Trophoblast cell (in vitro differentiated cells and primary cell): ENCODE measurements at regions not wholly inside any gene's neighbourhood (a gene's known extent, or its start where the extent isn't known, plus 50 kb on each side); places are given as distances from the start of the nearest gene placed in this dataset.

Experiments used
- DNase-seq, 2 donors: peaks; one replicate each; pipeline ENCODE4 v3.0.0-alpha.2; 2016
- H2AFZ ChIP-seq: 2 replicates; pipeline ENCODE4 v1.6.1; 2013; ENCODE audit warnings: low read length, moderate library complexity, mild to moderate bottlenecking; ENCODE audit not compliant: insufficient read depth, poor library complexity
- H2AK5ac ChIP-seq: 2 replicates; pipeline ENCODE4 v1.6.1; 2013; ENCODE audit warnings: mild to moderate bottlenecking, low read length
- H2BK120ac ChIP-seq: 2 replicates; pipeline ENCODE4 v1.6.1; 2013; ENCODE audit warnings: low read length, mild to moderate bottlenecking, moderate library complexity; ENCODE audit not compliant: insufficient read depth, poor library complexity
- H2BK12ac ChIP-seq: 2 replicates; pipeline ENCODE4 v1.6.1; 2013; ENCODE audit warnings: mild to moderate bottlenecking, low read length, moderate library complexity
- H2BK5ac ChIP-seq: 2 replicates; pipeline ENCODE4 v1.6.1; 2013; ENCODE audit warnings: low read length, low read depth, moderate library complexity, mild to moderate bottlenecking; ENCODE audit not compliant: poor library complexity
- H3K14ac ChIP-seq: 2 replicates; pipeline ENCODE4 v1.6.1; 2013; ENCODE audit warnings: mild to moderate bottlenecking, low read length
- H3K18ac ChIP-seq: 2 replicates; pipeline ENCODE4 v1.6.1; 2013; ENCODE audit warnings: mild to moderate bottlenecking, low read length
- H3K23ac ChIP-seq: 2 replicates; pipeline ENCODE4 v1.6.1; 2013; ENCODE audit warnings: low read length
- H3K27ac ChIP-seq: 2 replicates; pipeline ENCODE4 v1.5.1; 2013; ENCODE audit warnings: low read depth, mild to moderate bottlenecking, inconsistent platforms, low read length, moderate library complexity
- H3K27me3 ChIP-seq: 2 replicates; pipeline ENCODE4 v1.6.1; 2013; ENCODE audit warnings: inconsistent platforms, mild to moderate bottlenecking, low read length, moderate library complexity; ENCODE audit not compliant: insufficient read depth
- H3K36me3 ChIP-seq, 2 experiments: 1 replicate in 1 of 2; 2 replicates in 1 of 2; pipeline ENCODE4 v1.6.1; 2013; ENCODE audit warnings: low read length in 2 of 2, mild to moderate bottlenecking in 2 of 2, moderate library complexity in 1 of 2; ENCODE audit not compliant: insufficient read depth in 2 of 2, control insufficient read depth in 1 of 2
- H3K4ac ChIP-seq: 2 replicates; pipeline ENCODE4 v1.6.1; 2013; ENCODE audit warnings: low read depth, mild to moderate bottlenecking, low read length, moderate library complexity
- H3K4me1 ChIP-seq, 2 experiments: 1 replicate in 1 of 2; 2 replicates in 1 of 2; pipeline ENCODE4 v1.6.1; 2013; ENCODE audit warnings: low read length in 2 of 2, mild to moderate bottlenecking in 2 of 2, moderate library complexity in 1 of 2; ENCODE audit not compliant: insufficient read depth in 2 of 2, control insufficient read depth in 1 of 2
- H3K4me2 ChIP-seq: 2 replicates; pipeline ENCODE4 v1.6.1; 2013; ENCODE audit warnings: inconsistent platforms, mild to moderate bottlenecking, low read length, moderate library complexity
- H3K4me3 ChIP-seq: 2 replicates; pipeline ENCODE4 v1.5.1; 2013; ENCODE audit warnings: mild to moderate bottlenecking, low read depth, low read length, inconsistent platforms
- H3K79me1 ChIP-seq: one replicate; pipeline ENCODE4 v1.6.1; 2013; ENCODE audit warnings: low read length
- H3K79me2 ChIP-seq: 2 replicates; pipeline ENCODE4 v1.6.1; 2013; ENCODE audit warnings: low read length, mild to moderate bottlenecking; ENCODE audit not compliant: control insufficient read depth, insufficient read depth, poor library complexity
- H3K9ac ChIP-seq: 2 replicates; pipeline ENCODE4 v1.6.1; 2013; ENCODE audit warnings: mild to moderate bottlenecking, low read length
- H3K9me3 ChIP-seq: 2 replicates; pipeline ENCODE4 v1.6.1; 2013; ENCODE audit warnings: low read depth, mild to moderate bottlenecking, control low read depth, inconsistent platforms, low read length; ENCODE audit not compliant: insufficient read depth
- H4K12ac ChIP-seq: 2 replicates; pipeline ENCODE4 v1.6.1; 2013; ENCODE audit warnings: low read depth, mild to moderate bottlenecking, low read length, moderate library complexity
- H4K8ac ChIP-seq: 2 replicates; pipeline ENCODE4 v1.6.1; 2013; ENCODE audit warnings: low read depth, mild to moderate bottlenecking, low read length, moderate library complexity
- H4K91ac ChIP-seq: one replicate; pipeline ENCODE4 v1.6.1; 2013; ENCODE audit warnings: low read depth, mild to moderate bottlenecking, low read length, moderate library complexity
- WGBS: extraction: QIAGEN DNeasy Blood & Tissue Kit; methylation state at CpG from one replicate; pipeline ENCODE4 v1.1.7; 2013; ENCODE audit warnings: missing lambda C conversion rate; ENCODE audit not compliant: insufficient read length, insufficient coverage; ENCODE audit errors: extremely low coverage; 5-methylcytosine and 5-hydroxymethylcytosine counted together

- no peak overlapping the region for H4K12ac ChIP-seq
Observed at GRCh38 chr1:2874207-2874606, 72.7 kb upstream of the TTC34 start.

DNA sequence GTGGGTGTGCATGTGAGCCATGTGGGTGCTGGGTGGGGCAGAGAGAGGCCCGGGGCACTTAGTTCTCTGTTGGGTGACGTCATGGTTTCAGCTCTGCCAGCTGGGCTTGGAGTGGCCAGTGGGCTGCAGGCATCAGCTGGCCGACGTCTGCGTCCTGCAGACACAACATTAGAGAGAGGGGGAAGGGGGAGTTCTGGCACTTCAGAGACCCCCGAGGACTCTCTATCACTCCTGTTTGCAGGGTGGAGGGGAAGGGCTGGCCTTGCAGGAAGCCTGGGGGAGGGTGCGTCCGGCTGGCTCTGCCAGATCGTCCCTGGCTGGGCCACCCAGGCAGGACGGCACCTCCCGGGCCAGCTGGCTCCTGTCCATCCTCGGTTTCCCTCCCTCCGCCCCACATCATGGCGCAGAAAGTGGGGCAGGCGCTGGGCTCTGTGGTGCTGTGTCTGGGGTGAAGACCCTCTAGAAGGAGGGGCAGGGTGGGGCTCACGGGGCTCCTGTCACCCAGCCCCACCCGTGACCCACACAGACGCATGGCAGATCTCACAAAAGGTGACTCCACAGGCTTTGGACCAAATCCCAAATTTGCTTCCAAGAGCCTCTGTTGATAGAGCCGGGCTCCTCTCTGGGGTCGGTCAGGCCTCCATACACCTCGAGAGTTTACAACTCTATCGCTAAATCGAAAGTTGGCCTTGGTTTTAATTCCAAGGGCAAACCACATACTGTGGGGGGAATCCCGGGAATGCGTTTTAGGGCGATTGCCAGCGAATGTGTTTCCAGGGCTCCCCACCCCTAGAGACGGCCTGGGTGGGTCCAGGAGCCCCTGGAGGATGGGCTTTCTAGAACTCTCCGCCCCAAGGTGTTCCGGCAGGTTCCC, 73.4 kb upstream of the TTC34 start:
- Histone ChIP-seq H3K23ac (no peak overlapping the region), H4K8ac (no peak overlapping the region), H3K14ac (no peak overlapping the region), H3K4me1 (no peaks in the 10 kb centered on the region), H3K18ac (no peak overlapping the region), H2BK12ac (no peak overlapping the region), H3K4ac (no peak overlapping the region), H2BK5ac (no peak overlapping the region), H4K91ac (no peak overlapping the region), H3K36me3 (no peaks in the 10 kb centered on the region), H3K4me3 (no peak overlapping the region), H3K79me1 (no peaks in the 10 kb centered on the region), H4K12ac (no peak overlapping the region), H3K9ac (no peak overlapping the region), H2AK5ac (no peak overlapping the region), H2BK120ac (no peak overlapping the region), H3K9me3 (peaks cover 44% of the 10 kb centered on the region), H3K79me2 (no peaks in the 10 kb centered on the region), H3K27me3 (no peaks in the 10 kb centered on the region), H3K4me2 (no peak overlapping the region), H2AFZ (no peak overlapping the region), H3K27ac (no peak overlapping the region)
- WGBS = no CpG with 5 or more reads among the region's 30 CpGs
- no peak for DNase-seq

More at GRCh38 chr1:2874207-2874606, 72.7 kb upstream of the TTC34 start:
- Histone ChIP-seq H2AFZ (no peak overlapping the region), H3K9me3 (peaks cover 50% of the 10 kb centered on the region), H2BK5ac (no peak overlapping the region), H3K27ac (no peak overlapping the region), H2BK12ac (no peak overlapping the region), H3K4me1 (no peaks in the 10 kb centered on the region), H4K91ac (no peak overlapping the region), H3K9ac (no peak overlapping the region), H3K4me2 (no peak overlapping the region), H3K4me3 (no peak overlapping the region), H3K79me1 (no peaks in the 10 kb centered on the region), H2AK5ac (no peak overlapping the region), H3K18ac (no peak overlapping the region), H3K14ac (no peak overlapping the region), H3K23ac (no peak overlapping the region), H3K36me3 (no peaks in the 10 kb centered on the region), H3K79me2 (no peaks in the 10 kb centered on the region), H4K8ac (no peak overlapping the region), H3K27me3 (no peaks in the 10 kb centered on the region), H3K4ac (no peak overlapping the region), H2BK120ac (no peak overlapping the region)
- DNase-seq = no peak
- no CpG with 5 or more reads among the region's 7 CpGs for WGBS

DNA sequence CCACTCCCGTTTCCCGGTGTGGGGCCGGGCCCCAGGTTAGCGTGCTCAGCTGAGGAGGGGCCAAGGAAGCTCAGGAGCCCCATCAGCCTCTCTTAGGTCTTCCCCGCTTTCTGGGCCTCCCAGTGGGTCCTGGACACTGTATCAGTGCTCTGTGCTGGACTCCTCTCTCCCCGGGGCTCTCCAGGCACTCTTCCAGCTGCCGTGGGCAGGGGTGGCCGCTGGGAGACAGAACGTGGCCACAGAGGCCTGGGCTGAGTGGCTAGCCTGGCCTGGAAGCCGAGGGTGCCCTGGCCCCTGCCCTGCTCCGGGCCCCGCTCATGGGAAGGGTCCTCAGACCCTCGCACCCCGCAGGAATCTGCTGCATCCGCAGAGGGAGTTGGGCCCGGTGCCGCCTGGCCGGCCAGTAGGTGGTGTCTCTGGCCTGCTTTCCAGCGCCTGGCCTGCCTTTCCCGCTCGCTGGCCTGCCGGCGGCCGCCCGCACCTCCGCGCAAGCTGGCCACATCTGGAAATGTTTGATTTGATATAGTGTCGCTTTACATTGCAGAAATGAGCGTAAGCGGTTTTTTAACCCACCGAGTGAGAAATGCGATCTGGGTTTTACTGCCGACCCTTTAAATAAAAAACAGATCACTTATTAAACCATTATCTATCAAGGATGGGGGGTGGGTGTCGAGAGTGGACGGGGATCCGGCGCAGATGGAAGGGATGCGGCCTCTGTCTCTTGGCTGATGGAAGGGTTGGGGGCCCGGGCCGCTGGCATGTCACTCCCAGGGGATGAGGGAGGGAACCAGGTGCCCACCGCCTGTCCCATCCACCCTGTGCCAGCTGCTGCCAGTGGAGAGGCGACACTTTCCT, 74.4 kb upstream of the TTC34 start:
- H2AK5ac ChIP-seq = no peak overlapping the region
- H3K18ac ChIP-seq = no peak overlapping the region
- DNase-seq = peak in 1 of 2 donors; percentile 16
- no peak overlapping the region for H2AFZ ChIP-seq
- no peaks in the 10 kb centered on the region for H3K36me3 ChIP-seq
- H3K9ac ChIP-seq = no peak overlapping the region
- H2BK12ac ChIP-seq = no peak overlapping the region
- H2BK120ac ChIP-seq = no peak overlapping the region
- no peaks in the 10 kb centered on the region for H3K79me1 ChIP-seq
- no peak overlapping the region for H3K27ac ChIP-seq
- H3K14ac ChIP-seq = no peak overlapping the region
- no peak overlapping the region for H4K12ac ChIP-seq
- no peak overlapping the region for H4K8ac ChIP-seq
- H3K4me3 ChIP-seq = no peak overlapping the region
- peaks cover 38% of the 10 kb centered on the region for H3K9me3 ChIP-seq
- no peaks in the 10 kb centered on the region for H3K27me3 ChIP-seq
- H3K4me1 ChIP-seq = no peaks in the 10 kb centered on the region
- H3K4ac ChIP-seq = no peak overlapping the region
- WGBS = no CpG with 5 or more reads among the region's 42 CpGs
- no peak overlapping the region for H3K23ac ChIP-seq
- H3K79me2 ChIP-seq = no peaks in the 10 kb centered on the region
- no peak overlapping the region for H4K91ac ChIP-seq
- H3K4me2 ChIP-seq = no peak overlapping the region
- no peak overlapping the region for H2BK5ac ChIP-seq

DNA sequence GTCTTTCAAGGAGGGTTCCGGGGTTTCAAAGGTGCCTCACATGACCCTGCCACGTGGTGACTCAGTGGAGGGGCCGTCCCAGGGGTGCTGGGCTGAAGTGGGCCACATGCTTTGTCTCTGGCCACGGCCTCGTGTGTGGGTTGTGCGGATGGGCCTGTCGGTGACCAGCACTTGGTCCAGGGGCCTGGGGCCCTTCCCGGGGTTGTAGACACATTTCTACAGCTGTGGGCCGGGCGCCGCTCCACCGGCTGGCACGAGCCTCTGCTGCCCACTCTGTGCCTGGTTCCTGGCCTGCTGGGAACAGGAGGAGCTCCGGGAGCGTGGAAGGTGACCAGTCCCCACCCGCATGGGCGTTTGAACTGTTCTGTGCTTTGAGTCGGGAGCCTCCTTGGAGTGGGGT, 75.4 kb upstream of the TTC34 start:
- Histone ChIP-seq H3K36me3 (no peaks in the 10 kb centered on the region), H2BK5ac (no peak overlapping the region), H3K9me3 (peaks cover 31% of the 10 kb centered on the region), H3K4ac (no peak overlapping the region), H3K79me1 (no peaks in the 10 kb centered on the region), H3K79me2 (no peaks in the 10 kb centered on the region), H3K18ac (no peak overlapping the region), H4K12ac (no peak overlapping the region), H2AK5ac (no peak overlapping the region), H2BK120ac (no peak overlapping the region), H3K4me2 (no peak overlapping the region), H2BK12ac (no peak overlapping the region), H3K4me1 (no peaks in the 10 kb centered on the region), H3K27ac (no peak overlapping the region), H3K14ac (no peak overlapping the region), H3K4me3 (no peak overlapping the region), H4K91ac (no peak overlapping the region), H2AFZ (no peak overlapping the region), H3K9ac (no peak overlapping the region), H3K23ac (no peak overlapping the region), H3K27me3 (no peaks in the 10 kb centered on the region), H4K8ac (no peak overlapping the region)
- WGBS = no CpG with 5 or more reads among the region's 18 CpGs
- DNase-seq = no peak
